ENCODE measurements at regions not wholly inside any gene's neighbourhood (a gene's known extent, or its start where the extent isn't known, plus 50 kb on each side); places are given as distances from the start of the nearest gene placed in this dataset.
A peak's percentile ranks its signal among the peaks of the same experiment; 100 is the strongest.

DNA sequence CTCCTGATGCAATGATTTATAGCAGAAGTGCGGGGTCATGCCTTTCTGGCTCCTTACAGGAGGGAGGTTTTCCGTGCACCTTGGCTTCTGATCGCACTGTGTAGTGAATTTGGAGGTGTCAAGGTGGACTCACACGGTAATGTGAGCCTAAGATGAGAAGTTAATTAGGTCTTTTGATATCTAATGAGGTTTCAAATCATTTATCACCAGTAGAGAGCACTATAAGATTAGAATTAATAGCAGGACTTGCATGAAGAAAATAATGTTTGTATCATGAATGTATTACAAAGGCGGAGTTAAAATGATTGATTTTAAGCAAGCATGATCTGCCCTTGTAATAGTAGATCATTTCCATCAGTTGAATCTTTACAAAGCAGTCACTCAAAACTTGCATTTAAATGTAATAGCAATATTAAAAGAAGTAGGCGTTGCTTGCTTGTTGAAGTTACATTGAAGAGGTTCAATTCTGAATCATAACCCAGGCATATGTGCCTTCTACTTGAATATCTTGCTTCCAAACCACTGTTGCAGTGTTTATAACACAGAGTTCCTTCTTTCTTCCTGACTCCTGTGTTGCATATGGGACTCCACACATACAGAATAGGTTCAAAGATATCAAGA lies 152.1 kb downstream of the FMR1NB start:
- Histone ChIP-seq H3K4me1 (no peaks in the 10 kb centered on the region), H3K27me3 (no peaks in the 10 kb centered on the region), H3K4me3 (no peak overlapping the region), H3K27ac (no peak overlapping the region), H3K36me3 (no peaks in the 10 kb centered on the region), H3K9me3 (no peaks in the 10 kb centered on the region)
- 33 to 52% methylated on average over 6 of the region's 6 CpGs for WGBS, 2 donors
- TF ChIP-seq, protein P1, sequence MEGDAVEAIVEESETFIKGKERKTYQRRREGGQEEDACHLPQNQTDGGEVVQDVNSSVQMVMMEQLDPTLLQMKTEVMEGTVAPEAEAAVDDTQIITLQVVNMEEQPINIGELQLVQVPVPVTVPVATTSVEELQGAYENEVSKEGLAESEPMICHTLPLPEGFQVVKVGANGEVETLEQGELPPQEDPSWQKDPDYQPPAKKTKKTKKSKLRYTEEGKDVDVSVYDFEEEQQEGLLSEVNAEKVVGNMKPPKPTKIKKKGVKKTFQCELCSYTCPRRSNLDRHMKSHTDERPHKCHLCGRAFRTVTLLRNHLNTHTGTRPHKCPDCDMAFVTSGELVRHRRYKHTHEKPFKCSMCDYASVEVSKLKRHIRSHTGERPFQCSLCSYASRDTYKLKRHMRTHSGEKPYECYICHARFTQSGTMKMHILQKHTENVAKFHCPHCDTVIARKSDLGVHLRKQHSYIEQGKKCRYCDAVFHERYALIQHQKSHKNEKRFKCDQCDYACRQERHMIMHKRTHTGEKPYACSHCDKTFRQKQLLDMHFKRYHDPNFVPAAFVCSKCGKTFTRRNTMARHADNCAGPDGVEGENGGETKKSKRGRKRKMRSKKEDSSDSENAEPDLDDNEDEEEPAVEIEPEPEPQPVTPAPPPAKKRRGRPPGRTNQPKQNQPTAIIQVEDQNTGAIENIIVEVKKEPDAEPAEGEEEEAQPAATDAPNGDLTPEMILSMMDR (IDR thresholded peaks at IDR 0.05), result peak in 2 of 5 experiments; percentile 12 to 25
- no peak for TF ChIP-seq POLR2A (IDR thresholded peaks at IDR 0.05)
- no peak for TF ChIP-seq EP300 (IDR thresholded peaks at IDR 0.05)
- no peak for DNase-seq (ENCODE audit: low spot score in 2 of 2)

DNA sequence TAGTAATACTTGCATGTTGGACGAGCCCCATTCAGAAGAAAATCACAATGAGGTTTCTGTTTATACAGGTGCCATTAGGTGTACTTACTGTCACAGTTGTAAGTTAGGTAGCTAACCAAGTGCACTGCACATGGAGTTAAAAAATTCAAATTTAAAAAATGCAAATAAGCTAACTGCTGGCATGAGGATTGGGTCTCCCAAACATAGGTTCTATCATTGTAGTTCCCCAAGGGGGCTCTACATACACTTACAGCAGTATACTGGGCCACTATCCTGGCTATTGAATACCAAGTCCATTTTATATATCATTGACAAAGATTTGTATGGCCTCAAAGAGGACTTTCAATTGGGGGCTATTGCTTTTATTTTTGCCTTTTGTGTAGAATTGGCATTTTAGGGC lies 153.4 kb downstream of the FMR1NB start:
- TF ChIP-seq, protein P1 (IDR thresholded peaks at IDR 0.05), result no peak
- no peak for TF ChIP-seq EP300 (IDR thresholded peaks at IDR 0.05)
- TF ChIP-seq POLR2A (IDR thresholded peaks at IDR 0.05), result no peak
- Histone ChIP-seq H3K4me1 (no peaks in the 10 kb centered on the region), H3K36me3 (no peaks in the 10 kb centered on the region)

DNA sequence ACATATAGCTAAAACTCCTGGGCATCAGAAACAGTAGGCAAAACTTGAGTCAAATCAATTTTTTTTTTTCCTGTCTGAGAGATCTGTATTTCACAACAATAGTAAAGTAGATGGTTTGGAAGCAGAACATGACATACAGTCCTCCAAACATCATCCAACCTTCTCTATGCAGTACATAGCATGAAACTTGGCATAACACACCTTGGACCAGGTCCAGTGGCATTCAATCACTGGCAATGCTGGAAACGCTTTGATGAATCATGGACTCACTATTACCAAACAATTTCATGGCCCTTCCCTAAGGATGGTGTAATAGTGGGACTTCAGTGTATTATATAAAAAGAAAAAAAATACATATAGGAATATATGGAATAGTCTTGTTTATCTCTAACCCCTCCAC lies 154.6 kb downstream of the FMR1NB start:
- no peak for DNase-seq (ENCODE audit: low spot score in 2 of 2)
- no peaks in the 10 kb centered on the region for H3K4me1 ChIP-seq
- no peaks in the 10 kb centered on the region for H3K36me3 ChIP-seq
- 25 to 40% methylated on average over 1 of the region's 1 CpG for WGBS, 2 donors
- H3K9me3 ChIP-seq, result no peaks in the 10 kb centered on the region
- H3K27me3 ChIP-seq, result no peaks in the 10 kb centered on the region
- TF ChIP-seq EP300 (IDR thresholded peaks at IDR 0.05) (no peak), POLR2A (IDR thresholded peaks at IDR 0.05) (no peak)
- TF ChIP-seq, protein P1 (IDR thresholded peaks at IDR 0.05), result no peak
- no peak overlapping the region for H3K27ac ChIP-seq
- no peak overlapping the region for H3K4me3 ChIP-seq

More for the DNA sequence above, 153.4 kb downstream of the FMR1NB start:
- no peak overlapping the region for H3K4me3 ChIP-seq
- H3K27me3 ChIP-seq, result no peaks in the 10 kb centered on the region
- H3K27ac ChIP-seq, result no peak overlapping the region
- no peaks in the 10 kb centered on the region for H3K9me3 ChIP-seq
- DNase-seq (ENCODE audit: low spot score in 2 of 2), result no peak
- 33 to 81% methylated on average over 1 of the region's 1 CpG for WGBS, 2 donors

DNA sequence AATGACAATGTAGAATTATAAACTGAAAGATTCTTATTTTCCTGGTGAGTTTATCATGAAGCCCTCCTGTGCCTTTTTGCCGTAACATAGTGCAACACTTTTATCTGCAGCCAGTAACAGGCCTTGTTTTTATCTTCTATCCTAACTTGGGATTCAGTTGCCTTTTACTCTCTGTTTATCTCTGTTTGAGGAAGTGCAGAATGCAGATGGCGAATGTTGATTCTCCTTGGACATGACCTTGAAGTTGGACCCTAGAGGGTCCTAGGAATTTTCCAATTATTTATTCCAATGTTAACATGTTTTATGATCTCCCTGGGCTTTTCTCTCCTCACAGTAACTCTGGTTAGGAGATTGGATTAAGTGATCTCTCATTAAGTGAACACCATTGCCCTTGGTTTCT lies 165.0 kb downstream of the FMR1NB start:
- no peaks in the 10 kb centered on the region for H3K36me3 ChIP-seq
- no peaks in the 10 kb centered on the region for H3K27me3 ChIP-seq
- H3K4me1 ChIP-seq, result no peaks in the 10 kb centered on the region
- 75 to 82% methylated on average over 2 of the region's 2 CpGs for WGBS, 2 donors
- H3K27ac ChIP-seq, result no peak overlapping the region
- no peak for DNase-seq (ENCODE audit: low spot score in 2 of 2)
- no peaks in the 10 kb centered on the region for H3K9me3 ChIP-seq
- no peak overlapping the region for H3K4me3 ChIP-seq
- TF ChIP-seq POLR2A (IDR thresholded peaks at IDR 0.05) (no peak), EP300 (IDR thresholded peaks at IDR 0.05) (no peak)
- TF ChIP-seq, protein P1 (IDR thresholded peaks at IDR 0.05), result no peak

DNA sequence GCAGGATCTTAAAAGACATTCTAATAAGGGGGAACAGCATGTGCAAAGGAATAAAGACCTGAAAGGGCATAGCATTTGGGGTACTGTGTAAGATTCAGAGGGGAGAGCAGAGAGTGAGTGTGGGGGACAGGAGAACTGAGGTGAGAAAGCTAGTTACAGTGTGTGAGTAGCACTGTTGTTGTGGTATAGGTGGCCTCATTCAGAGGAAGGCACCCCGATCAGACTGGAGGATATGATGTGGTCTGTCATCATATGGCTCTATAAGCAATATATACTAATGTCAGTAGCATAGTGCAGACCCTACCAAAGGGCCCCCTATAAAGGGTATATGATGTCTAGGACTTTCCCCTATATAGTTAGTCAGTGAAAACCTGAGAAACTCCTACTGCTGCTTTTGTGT lies 175.8 kb downstream of the FMR1NB start:
- no peaks in the 10 kb centered on the region for H3K9me3 ChIP-seq
- TF ChIP-seq POLR2A (IDR thresholded peaks at IDR 0.05), result no peak
- TF ChIP-seq, protein P1 (IDR thresholded peaks at IDR 0.05), result no peak
- no peak for TF ChIP-seq EP300 (IDR thresholded peaks at IDR 0.05)
- no peak overlapping the region for H3K27ac ChIP-seq

More for the DNA sequence above, 175.8 kb downstream of the FMR1NB start:
- Histone ChIP-seq H3K36me3 (no peaks in the 10 kb centered on the region), H3K27me3 (no peaks in the 10 kb centered on the region), H3K4me1 (no peaks in the 10 kb centered on the region), H3K4me3 (no peak overlapping the region)
- no peak for DNase-seq (ENCODE audit: low spot score in 2 of 2)
- WGBS, 2 donors, result 73 to 100% methylated on average over 1 of the region's 1 CpG
